HG02885 (cell line): ENCODE measurements at regions not wholly inside any gene's neighbourhood (a gene's known extent, or its start where the extent isn't known, plus 50 kb on each side); places are given as distances from the start of the nearest gene placed in this dataset.

ENCODE experiments used
- ATAC-seq: cut with Tn5 transposase; IDR thresholded peaks from one replicate; pipeline ENCODE4 v1.9.1; 2021; ENCODE audit warnings: mild to moderate bottlenecking; ENCODE audit not compliant: unreplicated experiment, poor library complexity

DNA sequence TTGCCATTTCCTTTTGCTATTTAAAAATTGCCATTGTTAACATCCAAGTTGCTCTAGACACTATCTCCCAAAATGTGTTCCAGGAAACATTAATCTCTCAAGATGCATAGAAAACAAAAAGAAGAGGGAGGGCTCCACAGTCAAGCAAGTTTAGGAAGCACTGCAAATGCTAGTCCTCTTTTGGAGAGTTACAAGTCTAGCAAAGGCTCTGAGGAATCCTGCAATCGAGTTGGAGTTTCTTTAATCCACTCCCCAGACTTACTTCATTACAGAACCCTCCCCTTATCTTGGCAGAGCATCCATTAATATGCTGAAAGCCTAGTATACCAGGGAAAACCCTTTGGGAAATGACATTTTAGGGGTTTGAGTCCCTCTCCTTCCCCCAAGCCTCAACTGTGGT lies 147.9 kb downstream of the SYF2 start:
- no peak for ATAC-seq

DNA sequence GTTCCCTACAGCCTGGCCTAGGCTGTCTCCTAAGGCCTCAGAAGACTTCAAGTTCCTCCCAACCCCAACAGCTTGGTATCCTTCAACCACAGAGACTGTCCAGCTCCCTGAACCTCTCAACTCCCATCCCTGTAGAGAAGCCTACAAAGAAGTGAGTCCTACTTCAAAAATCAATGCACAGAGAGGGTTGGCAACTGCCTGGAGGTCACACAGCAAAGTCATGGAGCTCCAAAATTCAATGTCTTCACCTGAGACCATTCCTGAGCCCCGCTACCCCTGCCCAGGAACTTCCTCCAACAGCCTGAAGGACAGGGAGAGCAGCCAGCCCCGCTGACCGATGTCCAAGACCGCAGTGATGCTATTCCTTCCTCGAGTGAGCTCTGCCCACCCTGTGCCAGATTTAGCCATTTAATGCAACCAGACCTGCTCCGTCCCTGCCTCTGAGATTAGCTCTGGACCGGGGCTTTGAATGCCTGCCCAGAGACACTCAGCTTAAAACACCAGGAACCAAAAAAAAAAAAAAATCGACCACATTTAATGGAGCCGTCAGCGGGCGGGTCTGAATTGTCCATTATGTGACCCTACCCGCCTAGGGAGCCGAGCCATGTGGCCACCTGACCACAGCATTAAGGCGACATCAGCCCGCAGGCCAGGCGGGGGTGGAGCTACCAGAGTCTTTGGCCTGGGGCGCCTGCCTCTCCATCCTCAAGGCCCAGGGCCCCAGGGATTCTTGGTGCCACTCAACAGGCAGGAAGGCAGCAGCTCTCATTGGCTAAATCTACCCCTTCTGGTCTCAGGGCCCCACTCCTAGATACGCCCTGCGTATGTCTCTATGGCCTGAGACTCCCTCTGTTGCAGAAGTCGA lies 148.6 kb downstream of the SYF2 start:
- ATAC-seq: no peak

DNA sequence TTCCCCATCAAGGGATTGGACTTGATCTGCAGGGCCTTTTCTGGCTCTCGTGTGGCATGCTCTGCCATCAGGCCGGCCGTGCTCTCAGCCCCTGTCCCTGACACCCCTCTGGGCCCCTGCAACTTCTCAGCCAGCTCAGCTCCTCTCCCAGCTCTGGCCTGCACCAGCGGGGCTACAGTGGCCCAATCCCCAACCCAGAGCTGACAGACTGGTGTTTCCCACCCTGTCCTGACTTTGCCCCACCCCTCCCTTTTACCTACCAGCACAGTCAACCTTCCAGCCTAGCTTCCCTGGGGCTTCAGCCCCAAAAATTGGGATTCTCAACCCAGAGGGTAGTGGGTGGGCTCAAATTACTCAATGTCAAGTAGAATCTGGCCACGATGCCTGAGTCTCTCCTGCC lies 149.3 kb downstream of the SYF2 start:
- no peak for ATAC-seq

DNA sequence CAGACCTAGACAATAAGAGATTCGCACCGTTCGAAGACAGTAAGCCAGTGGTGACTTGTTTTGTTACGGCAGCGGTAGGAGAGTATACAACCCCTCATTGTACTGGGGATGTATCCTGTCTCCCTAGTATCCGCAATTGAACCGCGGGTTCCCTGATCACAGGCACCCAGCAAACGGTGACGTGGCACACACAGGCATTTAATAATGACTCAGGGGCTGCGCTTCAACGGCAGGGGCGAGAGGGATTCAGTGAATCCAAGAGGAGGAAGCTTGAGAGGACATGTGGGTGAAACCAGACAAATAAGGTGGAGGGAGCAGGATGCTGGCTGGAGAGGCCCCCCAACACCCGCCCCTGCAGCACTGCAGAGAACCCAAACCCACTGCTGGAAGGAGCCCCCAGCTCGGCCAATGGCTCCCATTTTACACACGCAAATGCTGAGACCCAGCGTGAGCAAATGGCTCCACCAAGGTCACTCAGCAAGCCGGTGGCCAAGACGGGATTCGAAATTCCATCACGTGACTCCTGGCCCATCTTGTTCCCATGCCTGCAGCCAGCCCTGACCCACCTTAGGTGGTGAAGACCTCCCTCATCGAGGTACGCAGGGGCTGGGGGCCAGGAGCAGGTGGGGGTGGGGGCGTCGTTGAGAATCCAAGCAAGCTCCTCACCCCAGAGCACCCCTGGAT lies 149.9 kb downstream of the SYF2 start:
- ATAC-seq: no peak

DNA sequence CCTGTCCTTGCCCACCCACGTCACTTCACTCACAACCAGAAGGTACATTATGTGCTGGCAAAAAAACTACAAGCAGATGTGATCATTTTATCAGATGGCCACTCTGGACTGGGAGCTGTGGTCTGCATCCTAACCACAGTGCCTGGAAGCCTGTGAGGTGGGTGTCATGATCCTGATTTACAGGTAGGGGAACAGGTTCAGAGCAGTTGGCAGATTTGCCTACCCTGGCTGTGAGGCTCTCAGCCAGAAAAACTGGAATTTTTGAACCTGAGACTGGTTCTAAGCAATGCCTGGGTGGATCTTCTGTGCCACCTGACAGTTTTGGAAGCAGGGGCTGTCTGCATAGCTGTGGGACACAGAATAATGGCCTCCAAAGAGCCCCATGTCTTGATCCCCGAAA lies 150.8 kb downstream of the SYF2 start:
- no peak for ATAC-seq

DNA sequence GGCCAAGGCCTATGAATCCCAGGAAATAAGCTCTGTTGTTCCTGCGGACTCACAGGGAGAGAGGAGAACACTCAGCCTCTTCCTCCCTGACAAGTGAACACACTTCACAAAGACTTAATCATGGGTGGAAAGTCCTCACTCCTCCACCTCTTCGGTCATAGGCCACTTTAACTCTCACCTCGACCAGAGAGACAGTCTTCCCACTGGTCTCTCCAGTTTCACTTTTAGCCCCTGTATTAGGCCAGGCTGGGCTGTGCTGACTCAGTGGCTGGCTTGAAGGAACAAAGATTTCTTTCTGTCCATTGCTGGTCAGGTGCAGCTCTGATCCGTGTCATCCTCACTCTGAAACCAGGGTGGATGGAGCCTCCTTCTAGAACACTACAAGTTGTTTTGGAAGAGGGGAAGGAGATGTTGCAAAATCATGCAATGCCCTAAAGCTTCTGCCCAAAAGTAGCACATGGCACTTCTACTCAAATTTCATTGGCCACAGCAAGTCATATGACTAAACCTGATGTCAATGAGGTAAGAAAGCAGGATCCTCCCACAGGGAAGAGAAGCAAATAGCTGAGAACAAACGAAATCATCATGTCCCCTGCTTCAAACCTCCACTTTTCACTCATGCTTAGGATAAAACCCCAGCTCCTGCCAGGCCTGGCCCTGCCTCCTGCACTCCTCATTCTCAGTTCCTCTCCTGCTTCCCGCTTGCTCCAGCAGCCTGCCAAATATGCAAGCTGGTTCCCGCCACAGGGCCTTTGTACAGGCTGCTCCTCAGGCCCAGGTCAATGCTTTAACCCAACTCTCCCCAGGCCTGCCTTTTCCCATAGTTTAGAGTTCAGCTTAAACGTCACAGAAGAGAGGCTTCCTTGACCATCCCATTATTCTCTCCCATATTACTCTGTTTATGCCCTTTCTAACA lies 150.5 kb upstream of the RUNX3 start:
- ATAC-seq: no peak

DNA sequence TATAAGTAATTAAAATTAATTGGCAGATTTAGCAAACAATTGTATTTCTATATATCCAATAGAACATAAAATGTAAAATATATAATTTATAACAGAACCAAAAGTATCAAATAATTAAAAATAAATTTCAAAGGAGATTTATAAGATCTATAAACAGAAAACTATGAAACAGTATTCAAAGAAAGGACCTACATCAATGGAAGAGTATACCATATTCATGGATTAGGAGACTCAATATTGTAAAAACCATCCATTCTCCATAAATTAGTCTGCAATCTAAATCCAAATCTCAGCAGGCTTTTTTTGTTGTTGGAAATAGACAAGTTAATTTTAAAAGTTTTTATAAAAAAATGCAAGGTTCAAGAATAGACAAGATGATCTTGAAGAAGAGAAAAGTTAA lies 149.0 kb upstream of the RUNX3 start:
- ATAC-seq: no peak

DNA sequence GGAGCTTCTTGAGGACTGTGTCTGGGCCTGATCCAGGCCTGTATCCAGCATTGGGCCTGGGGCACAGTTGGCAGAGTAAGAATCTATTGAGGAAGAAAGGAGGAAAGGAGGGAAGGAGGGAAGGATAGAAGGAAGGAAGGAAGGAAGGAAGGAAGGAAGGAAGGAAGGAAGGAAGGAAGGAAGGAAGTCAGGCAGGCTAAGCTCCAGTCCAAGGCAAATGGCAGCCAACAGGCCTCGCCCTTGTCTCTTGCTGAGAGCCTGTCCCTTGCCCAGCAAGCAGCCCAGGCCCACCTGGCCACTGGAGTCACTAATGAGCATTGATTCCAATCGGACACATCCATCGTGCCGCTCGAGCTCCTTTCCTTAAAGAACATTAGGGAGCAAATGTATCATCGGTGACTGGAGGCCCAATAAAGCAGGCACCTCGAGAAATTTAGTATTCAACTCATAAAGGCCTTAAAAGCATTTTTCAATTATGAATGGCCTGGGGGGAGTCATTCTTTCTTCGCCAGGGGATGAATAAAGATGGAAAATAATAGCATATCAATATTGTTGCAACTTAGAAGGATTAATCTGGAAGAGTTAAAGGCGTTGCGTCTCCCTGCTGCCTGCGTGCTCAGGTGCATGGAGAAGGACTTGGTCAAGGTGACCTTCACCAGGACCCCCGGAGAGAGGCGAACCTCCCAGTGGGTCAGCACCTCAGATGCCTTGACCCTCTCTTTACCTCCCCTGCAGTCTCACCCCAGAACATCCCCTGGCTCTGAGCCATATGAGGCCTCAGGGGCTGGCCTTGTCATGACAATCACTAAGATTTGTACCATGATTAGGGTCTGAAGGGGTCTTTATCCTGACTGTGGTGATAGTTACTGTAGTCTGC lies 144.5 kb upstream of the RUNX3 start:
- no peak for ATAC-seq

DNA sequence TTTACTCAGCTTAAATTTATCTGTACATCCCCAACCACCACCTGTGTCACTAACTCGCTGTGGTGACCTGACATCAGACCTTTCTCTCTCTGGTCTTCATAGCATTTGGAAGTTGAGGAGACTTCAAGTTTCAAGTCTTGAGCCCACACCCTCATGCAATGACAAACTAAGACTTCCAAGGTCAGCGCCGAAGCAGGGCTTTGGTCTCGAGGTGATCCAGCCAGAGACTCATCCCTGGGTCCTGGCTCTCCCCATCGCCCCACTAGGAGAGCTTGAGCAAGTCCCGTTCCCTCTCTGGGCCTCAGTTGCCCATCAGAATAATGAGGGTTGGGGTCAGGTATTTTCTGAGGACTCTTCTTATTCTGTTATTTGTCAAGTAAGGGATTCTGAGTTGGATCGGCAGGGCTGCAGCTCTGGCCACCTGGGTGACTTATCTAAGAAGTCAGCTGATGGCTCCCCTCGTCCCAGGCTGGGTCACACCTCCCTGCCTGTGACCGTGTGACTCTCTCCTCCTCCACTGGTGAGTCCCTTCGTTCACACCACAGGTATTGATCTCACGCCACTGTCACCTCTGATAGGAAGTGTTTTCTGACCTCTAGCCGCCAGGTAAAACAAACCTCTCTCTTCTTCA lies 143.7 kb upstream of the RUNX3 start:
- ATAC-seq: no peak

DNA sequence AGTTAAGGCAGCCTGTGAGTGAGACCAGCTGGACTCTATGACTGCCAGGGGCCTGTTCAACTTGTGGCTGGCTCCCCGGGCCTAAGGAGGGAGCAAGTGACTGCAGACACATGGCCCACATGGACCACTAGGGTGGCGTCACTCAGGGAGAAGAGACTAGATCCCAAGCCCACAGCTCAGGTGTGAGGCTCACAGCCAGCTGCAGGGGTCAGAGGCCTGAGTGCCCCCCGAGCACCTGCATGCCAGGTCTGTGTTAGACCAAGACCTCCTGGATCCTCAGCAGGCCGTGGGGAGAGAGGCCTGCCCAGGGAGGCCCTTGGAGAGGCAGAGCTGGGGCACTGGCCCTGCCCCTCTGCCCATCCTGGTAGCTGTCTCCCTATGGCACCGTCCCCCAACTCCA lies 142.4 kb upstream of the RUNX3 start:
- no peak for ATAC-seq

DNA sequence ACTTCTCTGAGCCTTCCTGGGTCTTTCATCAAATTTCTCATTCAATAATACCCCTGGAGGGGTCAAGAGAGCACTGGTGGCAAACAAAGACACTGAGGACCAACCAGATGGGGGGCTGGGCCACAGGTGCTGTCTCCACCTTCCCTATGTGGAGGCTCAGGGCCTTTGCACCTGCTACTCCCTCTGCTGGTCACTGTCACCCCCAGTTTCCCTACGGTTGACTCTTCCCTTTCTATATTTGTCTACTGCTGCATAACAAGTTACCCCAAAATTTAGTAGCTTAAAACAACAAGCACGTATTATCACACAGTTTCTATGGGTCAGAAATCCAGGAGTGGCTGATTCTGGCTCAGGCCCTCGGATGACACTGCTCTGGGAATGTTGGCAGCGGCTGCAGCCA lies 138.8 kb upstream of the RUNX3 start:
- ATAC-seq: no peak

DNA sequence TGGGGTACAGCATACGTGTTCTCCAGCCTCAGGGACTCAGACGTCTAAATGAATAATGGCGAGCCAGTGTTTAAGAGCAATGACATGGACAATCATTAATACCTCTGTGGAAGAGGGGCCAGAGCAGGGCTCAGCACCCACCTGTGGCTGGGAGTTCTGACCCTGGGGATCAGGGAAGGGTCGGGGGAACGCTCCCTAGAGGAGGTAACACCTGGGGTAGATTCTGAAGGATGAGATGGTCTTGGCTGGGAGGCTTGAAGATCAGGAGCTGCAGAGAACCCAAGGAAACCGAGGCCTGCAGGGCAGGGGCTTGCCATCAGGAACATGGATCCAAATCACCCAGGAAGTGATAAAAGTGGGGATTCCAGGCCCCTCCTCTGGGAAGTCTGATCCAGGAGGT lies 138.2 kb upstream of the RUNX3 start:
- no peak for ATAC-seq

DNA sequence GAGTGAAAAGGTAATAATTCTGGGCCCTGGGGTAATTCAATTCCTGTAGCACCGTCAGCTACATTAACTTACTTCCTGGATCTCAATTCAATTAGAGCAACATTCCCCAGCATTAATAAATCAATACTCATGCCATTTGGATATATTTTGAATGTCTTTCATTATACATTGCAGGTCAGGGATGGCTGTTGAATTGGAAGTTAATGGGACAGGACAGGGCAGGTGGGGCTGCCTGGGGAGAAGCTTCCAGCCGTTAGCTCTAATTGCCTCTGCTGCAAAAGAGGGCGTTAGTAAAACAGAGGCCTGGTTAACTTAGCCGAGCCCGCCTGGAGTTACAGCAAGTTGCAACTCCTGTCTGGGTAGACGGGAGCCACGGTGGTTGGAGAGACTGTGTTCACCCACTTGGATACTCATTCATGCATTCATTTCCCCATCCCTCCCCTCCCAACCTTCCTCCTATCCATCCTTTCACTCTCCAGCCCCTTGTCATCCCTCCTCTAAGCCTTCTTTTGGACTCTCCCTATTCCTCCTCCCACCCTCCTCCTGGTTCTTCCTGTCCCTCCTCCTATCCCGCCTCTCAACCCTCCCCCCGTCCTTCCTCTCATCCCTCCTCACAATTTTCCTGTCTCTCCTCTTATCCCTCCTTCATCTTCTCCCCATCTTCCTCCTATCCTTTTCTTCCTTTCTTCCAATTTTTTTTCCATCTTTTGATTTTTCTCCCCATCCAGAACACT lies 137.6 kb upstream of the RUNX3 start:
- no peak for ATAC-seq

DNA sequence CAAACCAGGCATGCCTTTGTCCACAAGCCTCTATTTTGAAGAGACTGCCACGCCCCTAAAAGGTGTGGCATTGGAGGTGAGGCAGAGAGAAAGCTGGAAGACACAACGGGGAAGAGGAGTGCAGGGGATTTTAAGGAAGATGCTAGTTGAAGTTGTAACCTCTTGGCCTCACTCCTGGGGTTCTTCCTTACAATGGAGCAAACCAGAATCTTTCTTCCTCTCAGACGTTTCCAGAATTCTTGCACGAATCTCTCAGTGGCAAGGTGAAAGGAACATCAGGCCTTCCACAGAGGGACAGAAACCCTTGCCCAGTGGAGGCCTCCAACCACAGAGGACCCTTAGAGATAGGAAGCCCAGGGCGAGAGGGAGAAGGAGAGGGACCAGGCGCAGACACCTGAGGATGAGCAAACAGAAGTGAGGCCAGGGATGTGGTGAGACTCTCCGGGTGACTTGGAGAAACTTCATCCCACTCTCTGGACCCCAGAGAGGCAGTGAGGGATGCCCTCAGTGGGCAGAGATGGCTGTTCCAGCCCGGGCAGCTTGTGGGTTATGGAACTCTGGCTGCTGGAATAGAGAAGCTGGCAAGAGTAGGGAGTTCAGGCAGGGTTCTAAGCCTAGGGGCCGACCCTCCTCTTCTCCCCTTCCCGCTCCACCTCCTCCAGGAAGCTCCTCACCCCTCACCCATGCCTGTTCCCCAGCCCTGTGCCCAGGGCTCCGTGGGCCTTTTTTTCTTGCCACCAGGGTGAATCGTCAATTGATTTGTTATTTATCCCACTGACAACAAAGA lies 136.8 kb upstream of the RUNX3 start:
- no peak for ATAC-seq

DNA sequence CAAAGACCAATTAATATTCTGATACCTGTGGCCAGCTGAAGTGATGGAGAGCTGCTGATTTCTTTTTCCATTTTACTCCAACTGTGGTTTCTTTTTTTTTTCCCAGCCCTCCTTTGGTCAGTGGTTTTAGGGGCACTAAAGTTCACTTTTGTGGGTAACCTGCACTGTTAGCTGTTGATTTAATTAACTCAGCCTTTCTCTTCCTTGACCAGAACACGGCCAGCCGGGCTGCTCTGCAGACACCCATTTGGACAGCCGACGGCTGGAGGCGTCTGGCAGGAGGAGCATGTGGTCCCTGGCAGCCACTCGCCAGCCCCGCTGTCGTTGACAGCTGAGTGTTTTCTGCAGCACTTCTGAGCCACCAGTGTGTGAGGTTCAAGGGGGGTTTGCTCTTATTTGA lies 136.2 kb upstream of the RUNX3 start:
- no peak for ATAC-seq

DNA sequence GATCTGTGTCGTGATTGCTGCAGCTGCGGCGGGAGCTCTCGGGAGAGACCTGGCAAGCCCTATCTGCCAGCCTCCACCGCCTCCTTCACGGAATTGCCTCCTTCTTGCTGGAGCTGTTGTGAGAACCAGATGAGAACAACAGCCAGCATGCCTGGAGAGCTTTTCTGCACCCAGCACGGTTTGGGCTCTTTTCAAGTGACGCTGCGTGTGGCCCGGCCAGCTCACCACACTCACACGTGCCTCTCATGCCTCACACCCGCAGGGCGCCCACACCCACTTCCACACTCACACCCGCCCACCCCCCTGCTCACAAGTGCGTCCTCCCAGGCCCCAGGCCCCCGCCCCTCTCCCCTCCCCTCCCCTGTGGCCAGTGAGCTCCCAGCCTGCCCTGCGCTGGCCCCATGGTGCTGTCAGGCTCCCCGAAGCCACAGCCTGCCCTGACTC lies 135.7 kb upstream of the RUNX3 start:
- ATAC-seq: no peak

DNA sequence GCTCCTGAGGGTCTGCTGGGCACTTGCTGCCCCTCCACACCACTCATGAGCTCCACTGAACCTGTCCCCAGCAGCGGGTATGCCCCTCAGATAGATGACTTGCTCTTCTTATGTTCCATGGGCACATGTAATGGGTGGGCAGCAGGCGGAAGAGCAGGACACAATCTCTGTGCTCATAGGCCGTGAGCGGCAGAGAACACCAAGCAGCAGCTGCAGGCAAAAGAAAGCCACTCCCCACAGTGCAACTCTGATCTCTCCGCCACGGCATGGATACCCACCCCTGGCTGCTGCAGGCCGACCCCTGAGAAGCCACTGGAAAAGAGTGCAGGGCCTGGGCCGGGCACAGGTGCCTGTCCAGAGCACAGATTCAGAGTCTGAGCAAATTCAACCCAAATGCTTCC lies 135.2 kb upstream of the RUNX3 start:
- no peak for ATAC-seq
